EH (cell line): ENCODE measurements at regions not wholly inside any gene's neighbourhood (a gene's known extent, or its start where the extent isn't known, plus 50 kb on each side); places are given as distances from the start of the nearest gene placed in this dataset.
"Not testable (repeated sequence)": the region's sequence is repeated elsewhere in the genome, so short reads cannot be mapped to it uniquely, and the experiment has no call there.

Experiments
- DNase-seq: peaks from one replicate; pipeline ENCODE4 v3.0.0-alpha.2; 2015; ENCODE audit warnings: low read depth

DNA sequence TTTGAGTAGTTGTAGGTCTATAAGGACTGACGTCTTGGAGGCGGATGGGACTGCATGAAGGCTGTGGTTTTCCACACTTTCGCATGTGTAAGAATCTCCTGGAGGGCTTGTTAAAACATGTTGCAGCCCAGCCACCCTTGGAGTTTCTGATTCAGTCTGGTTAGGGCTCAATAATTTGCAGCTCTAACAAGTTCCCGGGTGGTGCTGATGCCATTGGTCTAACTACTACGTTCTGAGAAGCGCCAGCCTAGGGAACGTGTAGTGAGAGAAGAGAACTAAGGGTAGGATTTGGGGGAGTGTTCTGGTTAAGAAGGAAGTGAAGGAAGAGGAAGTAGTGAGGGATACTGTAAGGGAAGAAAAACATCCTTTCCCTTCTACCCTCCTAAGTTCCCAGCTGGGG is 138.9 kb downstream of the LARP7 start:
- DNase-seq = no peak

DNA sequence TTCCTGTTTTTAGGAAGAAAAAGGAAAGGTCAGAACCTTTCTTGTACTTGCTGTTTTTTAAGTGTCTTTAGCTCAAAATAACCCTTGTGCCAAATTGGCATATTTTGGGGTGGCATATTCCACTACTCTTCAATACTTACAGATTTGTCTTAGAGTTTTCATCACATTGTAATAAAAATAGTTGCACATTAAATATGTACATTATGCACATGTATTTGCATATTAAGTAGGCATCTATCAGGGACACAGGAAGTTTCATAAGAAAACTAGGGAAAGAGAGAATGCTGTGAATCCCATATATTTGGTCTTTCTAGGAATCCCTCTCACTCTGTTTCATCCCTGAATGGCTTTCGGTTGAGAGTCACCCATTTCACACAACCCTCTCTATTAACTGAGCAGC is 139.6 kb downstream of the LARP7 start:
- DNase-seq = no peak

DNA sequence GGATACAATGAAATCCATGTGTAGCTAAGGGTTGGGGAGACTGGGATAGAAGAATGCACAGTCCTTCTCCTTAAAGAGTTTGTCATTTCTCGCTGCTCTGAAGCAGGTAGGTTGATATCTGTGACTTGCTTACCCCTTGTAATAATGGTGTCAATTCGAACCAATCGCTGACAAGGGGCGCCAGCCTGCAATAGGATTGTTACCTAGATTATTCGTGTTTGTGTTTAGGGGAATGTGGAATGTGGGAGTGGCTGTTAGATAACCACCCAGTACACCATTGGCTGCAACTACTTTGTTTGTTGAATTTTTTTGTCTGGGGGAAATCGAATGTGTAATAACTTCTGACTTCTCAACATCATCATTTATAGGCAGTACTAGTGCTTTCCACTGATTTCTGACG is 141.6 kb downstream of the LARP7 start:
- DNase-seq = no peak

DNA sequence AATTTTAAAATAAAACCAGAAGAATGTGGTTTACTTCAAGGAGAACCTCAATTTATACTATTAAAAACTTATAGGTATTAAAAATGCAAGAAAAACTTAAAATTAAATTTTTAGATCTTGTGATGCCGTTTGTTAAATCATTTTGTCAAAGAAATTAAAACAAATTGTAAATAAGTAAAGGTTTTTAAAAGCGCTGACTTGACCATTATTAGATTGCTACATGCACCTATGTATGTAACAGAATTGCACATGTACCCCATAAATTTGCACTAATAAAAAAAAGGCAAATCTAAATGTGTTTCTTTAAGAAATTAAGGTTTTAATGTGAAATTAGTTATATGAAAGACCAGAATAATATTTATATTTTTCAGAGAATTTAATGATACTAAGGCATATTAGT is 156.1 kb downstream of the LARP7 start:
- no peak for DNase-seq

DNA sequence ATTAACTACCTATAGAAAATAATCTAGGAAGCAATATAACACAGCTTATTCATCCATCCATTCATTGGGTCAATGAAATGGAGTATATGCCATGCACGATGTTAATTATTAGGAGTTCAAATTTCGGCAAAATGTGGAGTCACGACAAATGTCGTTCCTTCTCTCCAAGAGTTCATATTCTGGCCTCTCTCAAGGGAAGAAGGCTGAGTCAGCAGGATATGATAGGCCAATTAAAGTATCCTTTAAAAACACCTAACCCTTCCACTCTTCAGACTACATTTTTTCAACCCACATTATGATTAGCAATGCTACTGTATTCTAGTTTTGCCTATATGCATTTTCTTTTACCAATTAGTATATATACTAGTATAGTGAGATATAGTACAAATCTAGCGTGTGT is 163.1 kb downstream of the LARP7 start:
- no peak for DNase-seq

DNA sequence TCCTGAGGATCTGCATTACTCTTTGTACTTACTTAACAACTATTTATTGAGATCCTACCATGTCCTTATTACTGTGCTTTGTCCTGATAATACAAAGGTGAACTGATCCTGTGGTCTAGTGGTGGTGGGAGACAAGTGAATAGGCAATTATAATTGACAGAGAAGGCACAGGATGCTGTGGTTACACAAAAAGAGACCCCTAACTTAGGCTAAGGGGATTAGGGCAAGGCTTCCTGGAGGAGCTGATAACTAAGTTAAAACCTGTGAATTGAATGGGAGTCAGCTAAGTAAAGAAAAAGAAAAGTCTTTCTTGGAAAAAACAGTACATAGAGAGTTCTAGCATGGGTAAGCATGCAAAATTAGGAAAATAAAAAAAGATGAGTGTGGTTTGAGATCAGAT is 164.4 kb downstream of the LARP7 start:
- no peak for DNase-seq

DNA sequence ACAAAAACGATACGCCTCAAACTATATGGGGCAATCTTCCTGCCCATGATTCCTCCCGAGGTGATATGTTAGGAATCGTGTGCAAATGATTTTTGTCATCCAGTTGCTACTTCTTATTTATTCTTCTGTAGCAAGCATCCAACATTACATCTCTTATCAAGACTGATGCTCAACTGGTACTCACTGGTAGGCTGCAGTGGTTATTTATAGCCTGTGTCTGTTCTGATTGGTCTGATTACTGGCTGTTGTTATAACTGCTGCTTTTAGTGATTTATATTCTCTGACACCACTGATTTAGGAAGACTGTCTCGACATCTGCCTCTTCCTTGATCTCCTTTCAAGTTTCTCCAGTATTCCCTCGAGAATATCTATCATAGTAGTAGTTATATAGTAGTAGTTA is 165.8 kb downstream of the LARP7 start:
- DNase-seq = no peak

DNA sequence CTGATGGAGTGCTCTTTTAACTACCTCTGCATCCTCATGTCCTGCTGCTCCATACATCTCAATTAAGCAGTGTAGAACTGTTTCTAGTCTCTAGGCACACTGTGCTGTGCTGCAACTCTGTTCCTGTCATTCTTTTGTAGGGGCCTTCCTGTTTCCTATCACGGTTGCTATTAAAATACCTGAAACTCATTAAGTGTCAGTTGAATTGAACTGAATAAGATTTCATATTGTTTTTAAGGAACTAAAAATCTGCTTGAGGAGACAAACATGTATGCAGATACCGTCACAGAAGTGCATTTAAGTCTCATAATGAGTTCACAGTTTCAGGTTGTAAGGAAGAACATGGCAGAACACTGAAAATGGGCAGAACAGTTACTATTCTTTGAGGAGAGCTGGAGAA is 170.1 kb downstream of the LARP7 start:
- no peak for DNase-seq

DNA sequence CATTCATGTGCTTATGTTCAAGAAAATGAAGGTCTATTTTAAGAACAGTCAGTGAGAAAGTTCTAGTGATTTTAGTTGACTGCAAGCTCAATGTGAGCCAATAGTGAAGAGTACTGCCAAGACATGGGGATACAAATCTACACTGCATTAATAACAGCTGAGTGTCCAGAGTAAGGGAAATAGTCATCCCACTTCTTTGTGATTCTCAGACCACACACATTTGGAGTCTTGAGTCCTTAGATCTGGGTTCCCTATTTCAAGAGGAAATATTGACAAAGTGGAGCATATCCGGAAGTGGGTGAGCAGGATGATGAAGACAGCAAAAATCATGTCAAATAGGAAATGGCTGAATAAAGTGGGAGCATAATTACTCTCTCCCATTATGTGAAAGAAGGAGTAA is 171.1 kb downstream of the LARP7 start:
- no peak for DNase-seq

DNA sequence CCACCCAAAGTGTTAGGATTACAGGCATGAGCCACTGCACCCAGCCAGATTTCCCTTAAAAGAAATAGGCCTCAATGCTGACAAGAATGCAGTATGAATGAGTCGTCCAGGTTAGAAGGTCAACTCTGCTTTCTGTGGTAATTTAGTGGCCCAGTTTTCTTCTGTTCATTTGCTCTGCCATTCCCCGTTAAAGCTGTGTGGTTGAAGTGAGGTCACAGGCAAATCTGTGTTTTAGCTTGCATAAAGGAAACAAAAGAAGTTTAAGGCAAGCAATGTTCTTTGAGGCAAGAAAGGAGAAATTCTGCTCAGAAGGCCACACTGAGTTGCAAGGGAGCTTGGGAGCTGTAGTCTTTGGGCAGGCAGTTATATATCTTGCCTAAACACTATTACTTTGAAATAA is 176.8 kb downstream of the LARP7 start:
- DNase-seq = peak; percentile 54

DNA sequence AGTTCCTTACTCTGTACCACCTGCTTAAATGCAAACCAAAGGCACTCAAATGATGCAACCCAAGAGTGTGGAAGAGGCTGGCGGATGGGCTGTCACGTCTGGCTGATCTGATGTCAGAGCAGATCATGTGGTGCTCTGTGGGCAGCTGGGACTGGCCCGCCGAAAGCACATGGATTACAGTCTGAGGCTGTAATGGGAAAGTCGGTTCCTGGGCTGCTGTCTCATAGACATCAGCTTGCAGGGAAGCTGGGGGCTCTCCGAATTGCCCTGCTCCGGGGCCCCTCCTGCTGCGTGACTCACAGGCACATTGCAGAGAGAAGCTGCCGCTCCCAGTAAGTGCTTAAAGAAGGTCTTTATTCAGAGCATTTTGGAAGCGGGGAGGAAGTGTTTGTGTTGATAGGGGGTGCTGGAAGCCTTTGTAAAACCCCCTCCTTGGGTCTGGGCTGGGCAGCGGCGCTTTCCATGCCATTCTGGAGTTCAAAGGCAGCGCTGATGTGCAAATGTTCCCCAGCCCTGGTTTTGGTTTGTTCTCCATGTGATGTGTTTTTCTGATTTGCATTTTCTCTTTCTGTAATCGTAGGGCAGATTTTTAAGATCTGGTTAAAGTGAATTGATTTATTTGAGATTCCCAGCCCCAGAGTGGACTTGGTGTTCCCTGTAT is 181.1 kb downstream of the LARP7 start:
- peak; percentile 77 for DNase-seq

DNA sequence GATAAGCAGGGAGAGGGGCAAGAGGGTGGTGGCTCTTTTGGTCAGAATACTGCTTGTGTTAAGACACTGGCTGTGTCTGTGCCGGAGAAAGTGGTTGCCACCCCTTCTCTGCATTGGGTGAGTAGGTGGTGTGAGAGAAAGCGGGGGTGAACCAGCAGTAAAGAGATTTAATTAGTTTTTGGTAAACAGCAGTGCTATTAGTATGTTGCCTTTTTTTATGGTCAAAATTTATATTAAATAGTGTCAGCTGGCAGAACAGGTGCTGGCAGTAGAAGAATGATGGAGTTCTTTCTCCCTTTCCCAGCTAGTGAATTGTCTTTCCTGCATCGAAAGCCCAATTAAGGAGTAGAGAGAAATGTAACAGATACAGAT is 181.6 kb downstream of the LARP7 start:
- peak; percentile 1 for DNase-seq

DNA sequence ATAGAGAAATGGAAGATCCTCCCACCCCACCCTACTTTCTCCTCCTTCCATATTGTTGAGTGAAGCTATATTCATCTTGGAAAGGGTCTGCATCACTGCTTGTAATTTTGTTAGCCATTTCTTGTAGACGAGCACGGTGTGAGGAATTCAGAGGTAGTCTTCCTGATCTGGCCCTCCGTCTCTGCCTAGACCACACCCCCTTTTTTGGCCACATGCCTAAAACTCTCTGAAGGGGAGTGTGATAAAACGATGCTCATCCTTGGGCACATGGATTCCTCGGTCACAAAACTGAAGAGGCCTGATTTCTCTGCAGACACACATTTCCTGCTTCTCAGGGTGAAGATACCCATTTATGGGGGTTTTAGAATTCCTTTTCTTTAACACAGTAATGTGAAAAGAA is 182.8 kb downstream of the LARP7 start:
- no peak for DNase-seq

DNA sequence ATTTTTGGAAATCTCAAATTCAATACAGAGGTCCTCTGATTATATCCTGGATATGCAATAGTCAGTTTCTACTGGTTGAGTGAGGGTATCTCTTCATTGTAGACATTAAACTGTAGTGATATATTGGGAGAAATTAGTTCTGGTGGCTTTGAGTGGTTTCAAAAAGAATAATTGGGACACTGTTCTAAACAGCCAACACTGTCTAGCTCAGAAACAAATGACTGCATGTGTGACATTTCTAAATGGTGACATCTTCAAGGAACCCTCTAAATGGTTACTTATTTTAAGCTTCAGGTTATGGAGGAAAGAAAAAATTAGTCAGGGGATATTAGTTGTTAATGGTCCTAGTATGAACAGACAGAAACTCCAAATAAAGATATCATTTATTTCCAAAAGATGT is 186.2 kb downstream of the LARP7 start:
- no peak for DNase-seq

DNA sequence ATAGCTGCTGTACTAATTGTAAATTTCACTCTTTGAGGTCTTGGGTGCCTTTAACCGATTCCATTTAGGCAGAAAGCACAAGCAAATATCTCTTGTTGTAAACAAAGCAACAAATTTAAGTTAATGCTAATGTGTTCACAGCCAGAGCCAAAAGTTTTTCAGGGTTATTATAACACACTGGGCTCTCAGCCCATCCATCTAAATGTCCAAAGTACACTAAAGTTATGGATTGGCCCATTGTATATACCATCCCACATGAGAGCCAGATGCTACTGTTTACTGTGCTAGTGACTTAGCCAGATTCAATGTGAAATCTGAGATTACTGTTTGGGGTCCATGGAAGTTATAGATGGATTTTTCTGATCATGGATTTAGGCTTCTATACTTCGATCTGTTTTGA is 186.7 kb downstream of the LARP7 start:
- DNase-seq = no peak

DNA sequence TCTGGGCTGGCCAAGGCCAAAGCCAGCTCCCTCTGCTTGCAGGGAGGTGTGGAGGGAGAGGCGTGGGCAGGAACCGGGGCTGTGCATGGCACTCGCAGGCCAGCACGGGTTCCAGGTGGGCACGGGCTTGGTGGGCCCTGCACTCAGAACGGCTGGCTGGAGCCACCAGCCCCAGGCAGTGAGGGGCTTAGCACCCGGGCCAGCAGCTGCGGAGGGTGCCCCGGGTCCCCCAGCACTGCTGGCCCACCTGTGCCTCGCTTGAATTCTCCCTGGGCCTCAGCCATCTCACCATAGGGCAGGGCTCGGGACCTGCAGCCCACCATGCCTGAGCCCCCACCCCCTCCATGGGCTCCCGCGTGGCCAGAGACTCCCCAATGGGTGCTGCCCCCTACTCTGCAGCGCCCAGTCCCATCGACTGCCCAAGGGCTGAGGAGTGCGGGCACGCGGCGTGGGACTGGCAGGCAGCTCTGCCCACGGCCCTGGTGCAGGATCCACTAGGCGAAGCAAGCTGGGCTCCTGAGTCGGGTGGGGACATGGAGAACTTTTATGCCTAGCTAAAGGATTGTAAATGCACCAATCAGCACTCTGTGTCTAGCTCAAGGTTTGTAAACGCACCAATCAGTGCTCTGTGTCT is 193.9 kb downstream of the LARP7 start:
- no peak for DNase-seq

DNA sequence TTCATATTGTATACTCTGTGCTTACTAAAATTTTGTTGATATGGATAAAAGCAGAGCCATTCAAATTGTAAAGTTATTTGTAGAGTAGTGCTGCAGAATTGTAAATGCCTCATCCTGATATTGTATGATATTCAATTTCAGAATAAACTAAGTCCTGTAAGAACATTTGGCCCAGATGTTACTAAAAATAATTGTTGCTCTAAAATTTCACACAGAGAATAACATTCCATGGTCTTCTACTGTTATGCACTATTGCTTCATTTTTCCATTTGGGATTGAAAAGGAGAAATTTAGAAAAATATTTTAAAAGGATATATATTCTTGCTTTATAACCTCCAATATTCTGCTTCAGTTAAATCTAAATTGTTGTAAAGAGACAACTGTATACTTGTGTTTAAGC is 195.6 kb downstream of the LARP7 start:
- no peak for DNase-seq

DNA sequence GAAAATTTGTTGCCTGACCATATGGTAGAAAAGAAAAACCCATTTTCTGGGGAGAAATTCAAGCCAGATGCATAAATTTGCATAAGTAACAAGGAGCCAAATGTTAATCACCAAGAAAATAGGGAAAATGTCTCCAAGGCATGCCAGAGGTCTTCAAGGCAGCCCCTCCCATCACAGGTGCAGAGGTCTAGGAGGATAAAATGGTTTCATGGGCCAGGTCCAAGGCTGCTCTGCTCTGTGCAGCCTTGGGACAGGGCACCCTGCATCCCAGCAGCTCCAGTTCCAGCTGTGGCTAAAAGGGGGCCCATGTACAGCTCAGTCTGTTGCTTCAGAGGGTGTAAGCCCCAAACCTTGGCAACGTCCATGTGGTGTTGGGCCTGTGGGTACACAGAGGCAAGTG is 200.0 kb downstream of the LARP7 start:
- no peak for DNase-seq

DNA sequence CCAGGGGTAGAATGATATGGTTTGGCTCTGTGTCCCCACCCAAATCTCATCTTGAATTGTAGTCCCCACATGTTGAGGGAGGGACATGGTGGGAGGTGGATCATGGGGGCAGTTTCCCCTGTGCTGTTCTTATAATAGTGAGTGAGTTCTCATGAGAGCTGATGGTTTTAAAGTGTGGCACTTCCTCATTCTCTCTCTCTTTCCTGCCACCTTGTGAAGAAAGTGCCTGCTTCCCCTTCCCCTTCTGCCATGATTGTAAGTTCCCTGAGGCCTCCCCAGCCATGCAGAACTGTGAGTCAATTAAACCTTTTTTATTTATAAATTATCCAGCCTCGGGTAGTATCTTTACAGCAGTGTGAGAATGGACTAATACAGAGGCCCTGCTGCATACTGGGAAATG is 201.1 kb downstream of the LARP7 start:
- DNase-seq = not testable (repeated sequence)

DNA sequence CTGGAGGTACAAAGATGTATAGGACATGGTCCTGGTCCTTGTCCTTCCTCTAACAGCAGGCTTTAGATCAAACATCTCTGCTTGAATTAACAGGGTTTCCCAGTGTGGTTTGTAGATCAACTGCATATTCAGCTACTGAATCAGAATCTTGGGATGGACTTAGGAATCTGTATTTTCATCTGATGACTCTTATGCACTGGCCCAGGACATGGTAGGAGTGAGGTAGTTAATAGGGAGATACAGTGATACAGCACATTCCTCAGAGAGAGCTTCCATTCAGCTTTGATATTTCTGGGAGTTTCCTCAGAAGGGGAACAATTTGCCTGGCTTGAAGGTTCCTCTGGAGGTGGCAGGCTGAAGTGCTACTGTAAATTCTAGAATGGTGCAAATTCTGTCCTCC is 203.1 kb downstream of the LARP7 start:
- DNase-seq = peak; percentile 30

DNA sequence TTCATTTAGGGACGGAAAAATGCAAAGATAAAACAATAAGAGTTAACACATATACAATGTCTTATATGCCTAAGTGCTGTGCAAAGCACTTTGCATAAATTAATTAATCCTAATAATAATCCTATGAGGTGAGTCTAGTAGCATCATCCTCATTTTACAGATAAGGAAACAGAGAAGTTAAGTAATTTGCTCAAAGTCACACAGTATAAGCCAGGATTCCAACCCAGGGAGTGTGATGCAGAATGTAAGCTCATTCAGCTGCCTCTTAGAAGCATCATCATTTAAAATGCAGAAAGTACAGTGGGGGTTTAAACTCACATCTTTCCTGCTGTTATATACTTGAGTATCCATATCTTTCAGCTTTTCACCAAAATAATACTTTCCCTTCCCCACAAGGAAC is 203.7 kb downstream of the LARP7 start:
- no peak for DNase-seq

DNA sequence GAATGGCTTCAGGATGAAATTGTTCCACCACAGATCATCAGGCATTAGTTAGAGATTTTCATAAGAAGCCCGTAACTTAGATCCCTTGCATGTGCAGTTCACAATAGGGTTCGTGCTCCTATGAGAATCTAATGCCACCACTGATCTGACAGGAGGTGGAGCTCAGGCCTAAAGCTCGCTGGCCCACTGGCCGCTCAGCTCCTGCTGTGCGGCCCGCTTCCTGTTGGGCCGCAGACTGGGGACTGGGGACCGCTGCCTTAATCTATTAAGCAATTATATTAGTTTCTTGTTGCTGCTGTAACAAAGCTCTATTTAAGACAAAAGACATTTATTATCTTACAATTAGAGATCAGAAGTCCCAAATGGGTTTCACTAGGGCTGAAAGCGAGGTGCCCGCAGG is 205.6 kb downstream of the LARP7 start:
- no peak for DNase-seq

DNA sequence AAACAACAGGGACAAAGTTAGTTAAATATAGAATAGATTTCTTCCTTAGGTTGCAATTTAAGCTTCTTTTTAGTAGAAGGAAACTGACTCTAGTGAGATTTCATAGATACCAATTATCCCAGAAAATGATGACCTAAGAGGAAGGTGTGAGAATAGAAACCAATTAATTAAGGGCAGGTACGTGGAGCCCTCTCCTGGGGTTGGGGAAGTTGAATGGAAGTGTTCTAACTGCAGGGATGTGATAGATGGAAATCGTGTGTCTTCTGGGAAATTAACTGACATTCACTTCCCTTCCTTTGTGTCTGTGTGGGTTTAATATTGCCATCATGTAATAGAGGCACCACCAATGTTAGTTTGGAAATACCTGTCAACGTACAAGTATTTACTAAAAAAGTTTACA is 204.1 kb upstream of the ANK2 start:
- no peak for DNase-seq

DNA sequence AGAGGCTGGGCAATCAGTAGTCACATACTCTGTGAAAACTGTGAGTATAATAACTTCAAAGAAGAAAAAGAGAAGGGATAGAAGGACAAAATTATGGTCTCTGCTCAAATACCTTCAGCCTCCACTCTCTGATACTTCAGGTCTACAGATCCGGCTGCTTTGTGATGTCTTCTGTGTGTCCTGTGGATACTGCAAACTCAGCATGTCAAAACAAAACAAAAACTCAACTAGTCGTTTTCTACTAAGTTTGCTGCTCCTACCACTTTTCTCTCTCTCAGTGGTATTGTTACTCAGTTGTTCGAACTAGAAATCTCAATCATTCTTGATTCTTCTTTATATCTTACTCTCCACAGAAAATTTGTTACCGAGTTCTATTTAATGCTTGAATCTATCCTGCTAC is 202.4 kb upstream of the ANK2 start:
- DNase-seq = no peak
